HCT116 (cell line): ENCODE measurements at regions not wholly inside any gene's neighbourhood (a gene's known extent, or its start where the extent isn't known, plus 50 kb on each side); places are given as distances from the start of the nearest gene placed in this dataset.

ENCODE experiments used
- CEBPB ChIP-seq: IDR thresholded peaks from 2 replicates; pipeline ENCODE4 v1.6.1; 2012; ENCODE audit warnings: low read depth
- CTCF ChIP-seq, 3 experiments: fragments of 200-600 bp in 1 of 3; sonication (generic) in 1 of 3; IDR thresholded peaks in 2 of 3; conservative IDR thresholded peaks in 1 of 3; 2 replicates each; pipeline ENCODE4 v1.5.1; 2012 to 2017; ENCODE audit warnings: low read depth in 2 of 3, low read length in 2 of 3, antibody characterized with exemption in 1 of 3, borderline replicate concordance in 1 of 3, control low read depth in 1 of 3, mild to moderate bottlenecking in 1 of 3, mixed read lengths in 1 of 3, mixed run types in 1 of 3, moderate library complexity in 1 of 3; ENCODE audit not compliant: insufficient read depth in 1 of 3
- POLR2A ChIP-seq: IDR thresholded peaks from 2 replicates; pipeline ENCODE4 v1.7.0; 2011; ENCODE audit warnings: borderline replicate concordance; ENCODE audit not compliant: insufficient read depth, insufficient read length; ENCODE audit errors: extremely low read depth
- POLR2AphosphoS5 ChIP-seq: IDR thresholded peaks from 2 replicates; pipeline ENCODE4 v1.6.1; 2011; ENCODE audit warnings: mild to moderate bottlenecking, low read depth, low read length, moderate library complexity
- RAD21 ChIP-seq: IDR thresholded peaks from 2 replicates; pipeline ENCODE4 v1.6.1; 2012; ENCODE audit warnings: low read depth, mild to moderate bottlenecking
- SIN3A ChIP-seq: IDR thresholded peaks from 2 replicates; pipeline ENCODE4 v1.6.1; 2012; ENCODE audit warnings: low read depth
- ZBTB33 ChIP-seq: IDR thresholded peaks from 2 replicates; pipeline ENCODE4 v1.6.1; 2011; ENCODE audit warnings: mild to moderate bottlenecking, low read length, moderate library complexity; ENCODE audit not compliant: insufficient replicate concordance; ENCODE audit errors: extremely low read depth

- no peak for TF ChIP-seq SIN3A
- no peak for TF ChIP-seq CTCF (IDR thresholded peaks at IDR 0.05 in 2 of 3, conservative IDR thresholded peaks at IDR 0.05 in 1 of 3; ENCODE audit: borderline replicate concordance in 1 of 3, insufficient read depth in 1 of 3, low read depth in 2 of 3, low read length in 2 of 3)
- no peak for TF ChIP-seq ZBTB33
- no peak for TF ChIP-seq POLR2AphosphoS5
- no peak for TF ChIP-seq POLR2A
- no peak for TF ChIP-seq CEBPB
- no peak for TF ChIP-seq RAD21
These were observed 249.4 kb downstream of the FAM170A start for GRCh38 chr5:119878712-119879111.
